Left ventricle myocardium inferior (tissue), 1 donor: ENCODE measurements at regions not wholly inside any gene's neighbourhood (a gene's known extent, or its start where the extent isn't known, plus 50 kb on each side); places are given as distances from the start of the nearest gene placed in this dataset.

ENCODE experiments used
- DNase-seq: peaks from one replicate; pipeline ENCODE4 v3.0.0-alpha.2; 2020
- H3K27ac ChIP-seq: fragments of 200-600 bp; replicated peaks from 2 replicates; pipeline ENCODE4 v1.8.0; 2021
- H3K27me3 ChIP-seq: fragments of 200-600 bp; 2 replicates; pipeline ENCODE4 v1.8.0; 2021; ENCODE audit warnings: low read depth
- H3K36me3 ChIP-seq: fragments of 200-600 bp; 2 replicates; pipeline ENCODE4 v1.8.0; 2021
- H3K4me1 ChIP-seq: fragments of 200-600 bp; 2 replicates; pipeline ENCODE4 v1.8.0; 2021
- H3K4me3 ChIP-seq: fragments of 200-600 bp; 2 replicates; pipeline ENCODE4 v1.8.0; 2021; ENCODE audit warnings: mild to moderate bottlenecking, moderate library complexity
- H3K9me3 ChIP-seq: fragments of 200-600 bp; replicated peaks from 2 replicates; pipeline ENCODE4 v1.8.0; 2021
- intact Hi-C: fragments of 100-400 bp; cut with micrococcal nuclease; formaldehyde crosslinking; loops from one replicate; pipeline ENCODE4 v1.11.0; 2022
- TF ChIP-seq, protein P1 (sequence below): fragments of 200-600 bp; IDR thresholded peaks from 2 replicates; pipeline ENCODE4 v1.8.0; 2021; ENCODE audit warnings: antibody characterized with exemption, mild to moderate bottlenecking, borderline replicate concordance
- donor health status: DM: no; HTN: yes; CAD: no; lungs with severe emphysema.

GRCh38 chr16:65917466-65917865 is 449.0 kb upstream of the CDH5 start:
- Histone ChIP-seq H3K27me3 (peaks cover 62% of the 10 kb centered on the region), H3K27ac (no peak overlapping the region), H3K36me3 (no peaks in the 10 kb centered on the region), H3K9me3 (no peaks in the 10 kb centered on the region), H3K4me1 (no peaks in the 10 kb centered on the region), H3K4me3 (no peak overlapping the region)
- no peak for DNase-seq
- TF ChIP-seq, protein P1, sequence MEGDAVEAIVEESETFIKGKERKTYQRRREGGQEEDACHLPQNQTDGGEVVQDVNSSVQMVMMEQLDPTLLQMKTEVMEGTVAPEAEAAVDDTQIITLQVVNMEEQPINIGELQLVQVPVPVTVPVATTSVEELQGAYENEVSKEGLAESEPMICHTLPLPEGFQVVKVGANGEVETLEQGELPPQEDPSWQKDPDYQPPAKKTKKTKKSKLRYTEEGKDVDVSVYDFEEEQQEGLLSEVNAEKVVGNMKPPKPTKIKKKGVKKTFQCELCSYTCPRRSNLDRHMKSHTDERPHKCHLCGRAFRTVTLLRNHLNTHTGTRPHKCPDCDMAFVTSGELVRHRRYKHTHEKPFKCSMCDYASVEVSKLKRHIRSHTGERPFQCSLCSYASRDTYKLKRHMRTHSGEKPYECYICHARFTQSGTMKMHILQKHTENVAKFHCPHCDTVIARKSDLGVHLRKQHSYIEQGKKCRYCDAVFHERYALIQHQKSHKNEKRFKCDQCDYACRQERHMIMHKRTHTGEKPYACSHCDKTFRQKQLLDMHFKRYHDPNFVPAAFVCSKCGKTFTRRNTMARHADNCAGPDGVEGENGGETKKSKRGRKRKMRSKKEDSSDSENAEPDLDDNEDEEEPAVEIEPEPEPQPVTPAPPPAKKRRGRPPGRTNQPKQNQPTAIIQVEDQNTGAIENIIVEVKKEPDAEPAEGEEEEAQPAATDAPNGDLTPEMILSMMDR = no peak
- intact Hi-C loops = no loop called here

- no peak overlapping the region for H3K4me3 ChIP-seq
- no peak for DNase-seq
- TF ChIP-seq, protein P1 = no peak
- H3K27me3 ChIP-seq = peaks cover 58% of the 10 kb centered on the region
- no peaks in the 10 kb centered on the region for H3K4me1 ChIP-seq
- H3K27ac ChIP-seq = no peak overlapping the region
- intact Hi-C loops = no loop called here
- H3K36me3 ChIP-seq = no peaks in the 10 kb centered on the region
- no peaks in the 10 kb centered on the region for H3K9me3 ChIP-seq
Observed at GRCh38 chr16:65916995-65917394, 449.5 kb upstream of the CDH5 start.

DNA sequence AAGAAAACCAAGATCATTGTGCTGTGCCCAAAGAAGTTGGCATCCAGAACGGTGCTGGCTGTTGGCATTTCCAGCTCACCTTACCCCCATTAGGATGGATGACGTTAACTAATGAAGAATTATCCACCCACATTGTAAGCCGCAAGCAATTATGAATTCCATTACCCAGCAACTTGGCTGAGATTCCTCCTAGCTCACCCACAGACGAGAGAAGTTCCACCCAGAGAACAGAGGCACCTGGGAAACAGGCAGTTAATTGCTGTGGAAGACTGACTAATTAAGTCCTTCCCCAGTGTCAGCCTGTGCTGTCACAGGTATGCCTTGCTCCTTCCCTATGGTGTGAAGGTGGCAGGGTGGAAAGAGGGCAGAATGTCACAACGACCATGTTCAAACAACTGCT is 456.2 kb upstream of the CDH5 start:
- TF ChIP-seq, protein P1 = no peak
- intact Hi-C loops = no loop called here

DNA sequence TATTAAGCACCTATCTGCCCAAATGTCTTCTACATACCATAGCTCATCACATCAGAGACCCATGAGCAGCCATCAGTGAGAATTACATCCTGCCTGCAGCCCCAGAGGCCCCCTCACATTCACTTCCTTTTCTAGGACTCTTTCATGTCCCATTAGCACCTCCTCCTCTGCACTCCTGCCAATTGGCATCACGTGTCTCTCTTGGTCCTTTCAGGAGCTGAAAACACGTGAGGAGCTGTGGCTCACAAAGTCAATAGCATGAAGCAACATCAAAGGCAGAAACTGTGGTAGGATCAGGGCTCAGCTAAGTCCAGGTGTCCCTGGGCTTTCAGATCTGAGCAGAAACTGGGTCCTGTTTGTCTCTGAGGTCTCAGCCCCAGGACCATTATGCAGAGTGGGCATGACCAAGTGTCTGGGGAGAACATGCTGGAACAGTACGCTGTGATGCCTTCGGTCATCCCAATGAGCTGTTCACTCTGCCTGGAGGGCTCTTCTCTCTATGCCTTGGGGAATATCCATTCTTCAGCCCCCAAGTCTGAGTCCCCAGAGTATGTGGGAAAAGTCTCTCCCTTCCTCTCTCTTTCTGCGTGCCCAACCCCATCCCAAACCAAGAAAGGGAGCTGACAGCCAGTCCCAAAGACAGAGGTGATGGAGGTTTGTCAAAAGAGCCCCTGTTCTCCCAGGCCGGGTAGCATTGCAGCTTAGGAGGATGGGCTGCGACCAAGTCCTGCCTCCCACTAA is 457.0 kb upstream of the CDH5 start:
- Histone ChIP-seq H3K27me3 (peaks cover 6% of the 10 kb centered on the region), H3K9me3 (no peaks in the 10 kb centered on the region), H3K4me3 (no peak overlapping the region), H3K36me3 (no peaks in the 10 kb centered on the region), H3K4me1 (no peaks in the 10 kb centered on the region), H3K27ac (no peak overlapping the region)
- no peak for DNase-seq
- TF ChIP-seq, protein P1 = no peak
- intact Hi-C loops = no loop called here

More for the DNA sequence above, 456.2 kb upstream of the CDH5 start:
- H3K36me3 ChIP-seq = no peaks in the 10 kb centered on the region
- DNase-seq = no peak
- H3K9me3 ChIP-seq = no peaks in the 10 kb centered on the region
- H3K27me3 ChIP-seq = peaks cover under 1% of the 10 kb centered on the region
- H3K4me1 ChIP-seq = no peaks in the 10 kb centered on the region
- no peak overlapping the region for H3K4me3 ChIP-seq
- no peak overlapping the region for H3K27ac ChIP-seq

- DNase-seq = no peak
- Histone ChIP-seq H3K4me3 (no peak overlapping the region), H3K27me3 (peaks cover 8% of the 10 kb centered on the region), H3K9me3 (no peaks in the 10 kb centered on the region), H3K27ac (no peak overlapping the region), H3K4me1 (no peaks in the 10 kb centered on the region), H3K36me3 (no peaks in the 10 kb centered on the region)
- TF ChIP-seq, protein P1 = no peak
- intact Hi-C loops = no loop called here
Observed at GRCh38 chr16:65908568-65908967, 457.9 kb upstream of the CDH5 start.
